HL-60/S4 (cell line): ENCODE measurements at regions not wholly inside any gene's neighbourhood (a gene's known extent, or its start where the extent isn't known, plus 50 kb on each side); places are given as distances from the start of the nearest gene placed in this dataset.

Experiments used
- in situ Hi-C: fragments of 300-500 bp; cut with MboI; formaldehyde crosslinking; loops from 2 replicates; pipeline ENCODE4 v1.14.3; 2022; ENCODE audit warnings: low sequenced_read_pairs

DNA sequence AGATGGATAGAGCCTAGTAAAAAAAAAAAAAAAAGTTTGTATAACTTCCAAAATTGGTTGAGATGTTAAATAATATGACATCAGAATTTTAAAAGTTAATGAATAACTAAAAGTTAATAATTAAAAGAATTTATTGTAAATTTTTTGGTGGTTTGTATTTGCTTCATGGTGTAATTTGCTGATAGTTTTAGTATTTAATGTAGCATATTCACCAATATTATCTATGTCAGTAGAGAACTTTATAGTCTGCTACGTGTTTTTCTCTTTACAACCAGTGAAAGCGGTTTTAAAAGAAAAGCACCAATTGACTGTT is 51.8 kb upstream of the STEAP4 start:
- in situ Hi-C loops, result loop anchor here (10.0 kb wide), 1 partner anchor 114 kb away; no protein-coding TSS in a partner anchor

DNA sequence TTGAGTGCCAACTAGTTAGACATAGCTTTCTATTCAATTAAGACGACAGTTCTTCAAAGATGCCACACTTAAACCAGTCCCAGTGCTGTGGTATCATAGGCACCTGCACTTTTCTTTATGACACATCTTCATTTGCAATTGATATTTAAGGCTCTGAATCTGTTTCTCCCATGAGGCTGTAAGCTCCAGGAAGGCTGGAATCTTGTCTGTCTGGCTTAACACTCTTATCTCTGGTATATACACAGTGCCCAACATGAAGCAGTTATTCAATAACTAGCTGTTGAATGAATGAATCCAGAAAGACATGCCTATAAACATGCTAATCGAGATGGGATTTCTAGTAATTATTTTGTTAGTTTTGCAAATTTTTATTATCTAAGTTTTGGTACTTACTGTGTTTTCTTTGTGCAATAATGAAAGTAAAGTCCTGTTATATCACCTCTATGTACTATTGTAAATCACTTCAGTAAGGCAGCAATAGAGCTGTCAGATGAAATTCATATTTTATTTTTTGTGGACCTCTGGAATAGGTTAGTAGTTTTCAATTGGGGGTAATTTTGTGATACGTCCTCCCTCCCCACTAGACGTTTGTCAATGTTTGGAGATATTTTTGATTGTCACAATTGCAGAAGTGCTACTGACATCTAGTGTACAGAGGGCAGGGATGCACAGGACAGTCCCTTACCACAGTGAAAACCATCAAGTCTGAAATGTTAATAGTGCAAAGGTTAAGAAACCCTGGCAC is 51.3 kb upstream of the STEAP4 start:
- in situ Hi-C loops, result loop anchor here (10.0 kb wide), 1 partner anchor 113 kb away; no protein-coding TSS in a partner anchor

DNA sequence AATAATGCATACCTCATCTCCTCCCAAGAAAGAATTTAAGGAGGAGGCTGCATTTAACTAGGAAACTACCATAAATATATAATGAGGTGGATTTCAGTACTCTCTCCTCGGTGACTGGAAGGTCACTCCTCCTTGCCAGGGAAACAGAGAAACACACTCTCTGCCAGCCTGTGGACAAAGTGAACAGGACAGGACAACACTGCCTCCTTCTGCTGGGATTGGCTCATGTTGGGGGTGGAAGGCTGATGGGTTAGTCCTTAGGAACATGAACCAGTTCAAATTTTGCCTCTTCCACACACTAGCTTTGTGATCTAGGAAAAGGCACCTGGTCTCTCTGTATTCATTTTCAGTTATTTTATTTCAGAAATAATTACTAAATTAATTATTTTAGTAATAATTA is 50.6 kb upstream of the STEAP4 start:
- in situ Hi-C loops, result loop anchor here (10.0 kb wide), 1 partner anchor 112 kb away; no protein-coding TSS in a partner anchor
